GM23338 (cell line): ENCODE measurements at regions not wholly inside any gene's neighbourhood (a gene's known extent, or its start where the extent isn't known, plus 50 kb on each side); places are given as distances from the start of the nearest gene placed in this dataset.

Experiments used
- ATAC-seq: fragments of 200-7000 bp; cut with Tn5 transposase; 3 replicates; pipeline ENCODE4 v1.9.1; 2020
- DNase-seq: peaks from one replicate; pipeline ENCODE4 v3.0.0-alpha.2; 2015; ENCODE audit warnings: low spot score
- H2AFZ ChIP-seq: fragments of 200-600 bp; sonication (generic); 2 replicates; pipeline ENCODE4 v1.8.0; 2016; ENCODE audit warnings: antibody characterized with exemption, mild to moderate bottlenecking, moderate library complexity
- H3F3A ChIP-seq: fragments of 200-600 bp; sonication (generic); replicated peaks from 2 replicates; pipeline ENCODE4 v1.8.0; 2017; ENCODE audit warnings: antibody characterized with exemption, mixed run types, low read depth
- H3K27ac ChIP-seq: fragments of 200-600 bp; sonication (generic); 2 replicates; pipeline ENCODE4 v1.6.1; 2016; ENCODE audit warnings: low read depth
- H3K27me3 ChIP-seq: fragments of 200-600 bp; sonication (generic); 2 replicates; pipeline ENCODE4 v1.8.0; 2016; ENCODE audit warnings: mild to moderate bottlenecking, mixed run types, moderate library complexity; ENCODE audit not compliant: insufficient read depth
- H3K36me3 ChIP-seq: fragments of 200-600 bp; sonication (generic); 2 replicates; pipeline ENCODE4 v1.8.0; 2016; ENCODE audit warnings: mild to moderate bottlenecking; ENCODE audit not compliant: insufficient read depth
- H3K4me1 ChIP-seq: fragments of 200-600 bp; sonication (generic); 2 replicates; pipeline ENCODE4 v1.8.0; 2016; ENCODE audit warnings: mild to moderate bottlenecking, moderate library complexity; ENCODE audit not compliant: insufficient read depth
- H3K4me2 ChIP-seq: fragments of 200-600 bp; sonication (generic); 2 replicates; pipeline ENCODE4 v1.7.1; 2017; ENCODE audit warnings: mixed run types
- H3K4me3 ChIP-seq: fragments of 200-600 bp; sonication (generic); 2 replicates; pipeline ENCODE4 v1.6.1; 2016; ENCODE audit warnings: mixed run types
- H3K79me2 ChIP-seq: fragments of 200-600 bp; sonication (generic); replicated peaks from 2 replicates; pipeline ENCODE4 v1.8.0; 2017; ENCODE audit warnings: mild to moderate bottlenecking; ENCODE audit not compliant: insufficient read depth
- H3K9me2 ChIP-seq: fragments of 200-600 bp; sonication (generic); 2 replicates; pipeline ENCODE4 v1.8.0; 2017; ENCODE audit not compliant: insufficient read depth
- H4K20me1 ChIP-seq: fragments of 200-600 bp; sonication (generic); replicated peaks from 2 replicates; pipeline ENCODE4 v1.8.0; 2017; ENCODE audit warnings: mild to moderate bottlenecking; ENCODE audit not compliant: insufficient read depth
- H3K27ac Mint-ChIP-seq: 2 replicates; pipeline ENCODE4 v1.8.0; 2020; ENCODE audit warnings: inconsistent platforms, mild to moderate bottlenecking, moderate library complexity, mixed read lengths
- H3K27me3 Mint-ChIP-seq: 3 replicates; pipeline ENCODE4 v1.8.0; 2022; ENCODE audit warnings: low read depth, mild to moderate bottlenecking, moderate library complexity, mixed read lengths, inconsistent platforms; ENCODE audit not compliant: insufficient read depth, poor library complexity
- H3K36me3 Mint-ChIP-seq: 3 replicates; pipeline ENCODE4 v1.8.0; 2021; ENCODE audit warnings: low read depth, mild to moderate bottlenecking, inconsistent platforms, moderate library complexity, mixed read lengths
- H3K4me1 Mint-ChIP-seq: 3 replicates; pipeline ENCODE4 v1.8.0; 2020; ENCODE audit warnings: mild to moderate bottlenecking, inconsistent platforms, mixed read lengths
- H3K4me3 Mint-ChIP-seq: 3 replicates; pipeline ENCODE4 v1.8.0; 2021; ENCODE audit warnings: moderate library complexity, mild to moderate bottlenecking, inconsistent platforms, mixed read lengths
- H3K9me3 Mint-ChIP-seq: 3 replicates; pipeline ENCODE4 v1.8.0; 2020; ENCODE audit warnings: moderate library complexity, mild to moderate bottlenecking, inconsistent platforms, mixed read lengths
- CREB1 ChIP-seq: fragments of 250-450 bp; sonication (Bioruptor Pico); IDR thresholded peaks from 2 replicates; pipeline ENCODE4 v1.5.0; 2020; ENCODE audit warnings: low read depth, mild to moderate bottlenecking, moderate library complexity
- CTCF ChIP-seq, 2 experiments: fragments of 200-600 bp in 1 of 2; sonication (generic) in 1 of 2; conservative IDR thresholded peaks; 2 replicates each; pipeline versions ENCODE4 v1.5.1 to v1.6.1; 2016 to 2017; ENCODE audit warnings: antibody characterized with exemption in 2 of 2, low read depth in 2 of 2, mild to moderate bottlenecking in 2 of 2, moderate library complexity in 1 of 2
- ETS1 ChIP-seq: IDR thresholded peaks from 2 replicates; pipeline ENCODE4 v1.6.1; 2016; ENCODE audit warnings: antibody characterized with exemption
- EZH2 ChIP-seq: fragments of 200-600 bp; sonication (generic); IDR thresholded peaks from one replicate; pipeline ENCODE4 v1.8.0; 2017; ENCODE audit warnings: antibody characterized with exemption, mild to moderate bottlenecking, low read depth; ENCODE audit not compliant: unreplicated experiment
- EZH2phosphoT487 ChIP-seq: fragments of 200-600 bp; sonication (generic); IDR thresholded peaks from one replicate; pipeline ENCODE4 v1.8.1; 2018; ENCODE audit warnings: antibody characterized with exemption; ENCODE audit not compliant: unreplicated experiment
- JUNB ChIP-seq: IDR thresholded peaks from one replicate; pipeline ENCODE4 v1.6.1; 2016; ENCODE audit warnings: antibody characterized with exemption; ENCODE audit not compliant: unreplicated experiment
- NANOG ChIP-seq: IDR thresholded peaks from 2 replicates; pipeline ENCODE4 v1.6.1; 2016; ENCODE audit warnings: antibody characterized with exemption, borderline replicate concordance
- POLR2AphosphoS5 ChIP-seq: IDR thresholded peaks from 2 replicates; pipeline ENCODE4 v1.6.1; 2016; ENCODE audit warnings: antibody characterized with exemption, low read depth
- STAT1 ChIP-seq: IDR thresholded peaks from one replicate; pipeline ENCODE4 v1.6.1; 2016; ENCODE audit warnings: antibody characterized with exemption; ENCODE audit not compliant: unreplicated experiment
- ZNF114 ChIP-seq: fragments of 250-450 bp; sonication (Bioruptor Pico); IDR thresholded peaks from 2 replicates; pipeline ENCODE4 v1.5.0; 2020; ENCODE audit warnings: mild to moderate bottlenecking, moderate library complexity
- ZNF331 ChIP-seq: fragments of 250-450 bp; sonication (Bioruptor Pico); IDR thresholded peaks from 2 replicates; pipeline ENCODE4 v1.5.0; 2020; ENCODE audit warnings: low read depth, mild to moderate bottlenecking, moderate library complexity
- TF ChIP-seq, protein P1 (sequence below): IDR thresholded peaks from one replicate; pipeline ENCODE4 v1.6.1; 2018; ENCODE audit warnings: antibody characterized with exemption; ENCODE audit not compliant: unreplicated experiment
- TF ChIP-seq, protein P2 (sequence below): fragments of 250-450 bp; sonication (Bioruptor Pico); IDR thresholded peaks from 2 replicates; pipeline ENCODE4 v1.5.0; 2020; ENCODE audit warnings: mild to moderate bottlenecking, moderate library complexity

DNA sequence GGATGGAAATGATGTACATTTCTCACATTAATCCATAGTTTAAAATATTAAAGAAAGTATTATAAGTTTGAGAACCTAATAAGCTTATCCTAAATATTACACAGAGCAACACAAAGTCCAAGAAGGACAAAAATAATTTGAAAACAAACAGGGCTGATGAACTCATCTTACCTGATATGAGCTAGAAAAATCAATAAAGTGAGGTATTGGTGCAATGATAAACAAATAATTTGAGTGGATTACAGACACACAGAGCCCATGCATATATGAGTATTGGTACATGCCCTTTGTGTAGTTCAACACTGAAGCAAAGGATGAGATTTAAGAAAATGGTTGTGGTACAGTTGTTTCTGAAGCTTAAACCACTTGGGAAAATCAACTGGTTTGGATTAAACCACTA, 1139.0 kb downstream of the SUCLG1 start:
- Mint-ChIP-seq H3K4me3 (no peak overlapping the region), H3K36me3 (no peaks in the 10 kb centered on the region; the same call in 2 of the 3 replicates), H3K27ac (no peak overlapping the region), H3K27me3 (no peaks in the 10 kb centered on the region), H3K9me3 (no peaks in the 10 kb centered on the region; the same call in 2 of the 3 replicates), H3K4me1 (no peaks in the 10 kb centered on the region; the same call in 2 of the 3 replicates)
- Histone ChIP-seq H3K36me3 (no peaks in the 10 kb centered on the region), H3K79me2 (no peaks in the 10 kb centered on the region), H3K4me2 (no peak overlapping the region), H3K4me1 (no peaks in the 10 kb centered on the region), H4K20me1 (no peaks in the 10 kb centered on the region), H3K9me2 (no peaks in the 10 kb centered on the region), H3K4me3 (no peak overlapping the region), H3K27ac (no peak overlapping the region), H3K27me3 (no peaks in the 10 kb centered on the region), H3F3A (no peaks in the 10 kb centered on the region), H2AFZ (no peak overlapping the region)
- TF ChIP-seq POLR2AphosphoS5 (no peak), ZNF114 (CRISPR knock-in tag) (no peak), EZH2 (no peak), ZNF331 (CRISPR knock-in tag) (no peak), JUNB (no peak), STAT1 (no peak), ETS1 (no peak), CREB1 (no peak), EZH2phosphoT487 (no peak), NANOG (no peak), CTCF (conservative IDR thresholded peaks at IDR 0.05; ENCODE audit: low read depth in 2 of 2) (no peak)
- TF ChIP-seq, protein P1, sequence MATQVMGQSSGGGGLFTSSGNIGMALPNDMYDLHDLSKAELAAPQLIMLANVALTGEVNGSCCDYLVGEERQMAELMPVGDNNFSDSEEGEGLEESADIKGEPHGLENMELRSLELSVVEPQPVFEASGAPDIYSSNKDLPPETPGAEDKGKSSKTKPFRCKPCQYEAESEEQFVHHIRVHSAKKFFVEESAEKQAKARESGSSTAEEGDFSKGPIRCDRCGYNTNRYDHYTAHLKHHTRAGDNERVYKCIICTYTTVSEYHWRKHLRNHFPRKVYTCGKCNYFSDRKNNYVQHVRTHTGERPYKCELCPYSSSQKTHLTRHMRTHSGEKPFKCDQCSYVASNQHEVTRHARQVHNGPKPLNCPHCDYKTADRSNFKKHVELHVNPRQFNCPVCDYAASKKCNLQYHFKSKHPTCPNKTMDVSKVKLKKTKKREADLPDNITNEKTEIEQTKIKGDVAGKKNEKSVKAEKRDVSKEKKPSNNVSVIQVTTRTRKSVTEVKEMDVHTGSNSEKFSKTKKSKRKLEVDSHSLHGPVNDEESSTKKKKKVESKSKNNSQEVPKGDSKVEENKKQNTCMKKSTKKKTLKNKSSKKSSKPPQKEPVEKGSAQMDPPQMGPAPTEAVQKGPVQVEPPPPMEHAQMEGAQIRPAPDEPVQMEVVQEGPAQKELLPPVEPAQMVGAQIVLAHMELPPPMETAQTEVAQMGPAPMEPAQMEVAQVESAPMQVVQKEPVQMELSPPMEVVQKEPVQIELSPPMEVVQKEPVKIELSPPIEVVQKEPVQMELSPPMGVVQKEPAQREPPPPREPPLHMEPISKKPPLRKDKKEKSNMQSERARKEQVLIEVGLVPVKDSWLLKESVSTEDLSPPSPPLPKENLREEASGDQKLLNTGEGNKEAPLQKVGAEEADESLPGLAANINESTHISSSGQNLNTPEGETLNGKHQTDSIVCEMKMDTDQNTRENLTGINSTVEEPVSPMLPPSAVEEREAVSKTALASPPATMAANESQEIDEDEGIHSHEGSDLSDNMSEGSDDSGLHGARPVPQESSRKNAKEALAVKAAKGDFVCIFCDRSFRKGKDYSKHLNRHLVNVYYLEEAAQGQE: no peak
- TF ChIP-seq, protein P2, sequence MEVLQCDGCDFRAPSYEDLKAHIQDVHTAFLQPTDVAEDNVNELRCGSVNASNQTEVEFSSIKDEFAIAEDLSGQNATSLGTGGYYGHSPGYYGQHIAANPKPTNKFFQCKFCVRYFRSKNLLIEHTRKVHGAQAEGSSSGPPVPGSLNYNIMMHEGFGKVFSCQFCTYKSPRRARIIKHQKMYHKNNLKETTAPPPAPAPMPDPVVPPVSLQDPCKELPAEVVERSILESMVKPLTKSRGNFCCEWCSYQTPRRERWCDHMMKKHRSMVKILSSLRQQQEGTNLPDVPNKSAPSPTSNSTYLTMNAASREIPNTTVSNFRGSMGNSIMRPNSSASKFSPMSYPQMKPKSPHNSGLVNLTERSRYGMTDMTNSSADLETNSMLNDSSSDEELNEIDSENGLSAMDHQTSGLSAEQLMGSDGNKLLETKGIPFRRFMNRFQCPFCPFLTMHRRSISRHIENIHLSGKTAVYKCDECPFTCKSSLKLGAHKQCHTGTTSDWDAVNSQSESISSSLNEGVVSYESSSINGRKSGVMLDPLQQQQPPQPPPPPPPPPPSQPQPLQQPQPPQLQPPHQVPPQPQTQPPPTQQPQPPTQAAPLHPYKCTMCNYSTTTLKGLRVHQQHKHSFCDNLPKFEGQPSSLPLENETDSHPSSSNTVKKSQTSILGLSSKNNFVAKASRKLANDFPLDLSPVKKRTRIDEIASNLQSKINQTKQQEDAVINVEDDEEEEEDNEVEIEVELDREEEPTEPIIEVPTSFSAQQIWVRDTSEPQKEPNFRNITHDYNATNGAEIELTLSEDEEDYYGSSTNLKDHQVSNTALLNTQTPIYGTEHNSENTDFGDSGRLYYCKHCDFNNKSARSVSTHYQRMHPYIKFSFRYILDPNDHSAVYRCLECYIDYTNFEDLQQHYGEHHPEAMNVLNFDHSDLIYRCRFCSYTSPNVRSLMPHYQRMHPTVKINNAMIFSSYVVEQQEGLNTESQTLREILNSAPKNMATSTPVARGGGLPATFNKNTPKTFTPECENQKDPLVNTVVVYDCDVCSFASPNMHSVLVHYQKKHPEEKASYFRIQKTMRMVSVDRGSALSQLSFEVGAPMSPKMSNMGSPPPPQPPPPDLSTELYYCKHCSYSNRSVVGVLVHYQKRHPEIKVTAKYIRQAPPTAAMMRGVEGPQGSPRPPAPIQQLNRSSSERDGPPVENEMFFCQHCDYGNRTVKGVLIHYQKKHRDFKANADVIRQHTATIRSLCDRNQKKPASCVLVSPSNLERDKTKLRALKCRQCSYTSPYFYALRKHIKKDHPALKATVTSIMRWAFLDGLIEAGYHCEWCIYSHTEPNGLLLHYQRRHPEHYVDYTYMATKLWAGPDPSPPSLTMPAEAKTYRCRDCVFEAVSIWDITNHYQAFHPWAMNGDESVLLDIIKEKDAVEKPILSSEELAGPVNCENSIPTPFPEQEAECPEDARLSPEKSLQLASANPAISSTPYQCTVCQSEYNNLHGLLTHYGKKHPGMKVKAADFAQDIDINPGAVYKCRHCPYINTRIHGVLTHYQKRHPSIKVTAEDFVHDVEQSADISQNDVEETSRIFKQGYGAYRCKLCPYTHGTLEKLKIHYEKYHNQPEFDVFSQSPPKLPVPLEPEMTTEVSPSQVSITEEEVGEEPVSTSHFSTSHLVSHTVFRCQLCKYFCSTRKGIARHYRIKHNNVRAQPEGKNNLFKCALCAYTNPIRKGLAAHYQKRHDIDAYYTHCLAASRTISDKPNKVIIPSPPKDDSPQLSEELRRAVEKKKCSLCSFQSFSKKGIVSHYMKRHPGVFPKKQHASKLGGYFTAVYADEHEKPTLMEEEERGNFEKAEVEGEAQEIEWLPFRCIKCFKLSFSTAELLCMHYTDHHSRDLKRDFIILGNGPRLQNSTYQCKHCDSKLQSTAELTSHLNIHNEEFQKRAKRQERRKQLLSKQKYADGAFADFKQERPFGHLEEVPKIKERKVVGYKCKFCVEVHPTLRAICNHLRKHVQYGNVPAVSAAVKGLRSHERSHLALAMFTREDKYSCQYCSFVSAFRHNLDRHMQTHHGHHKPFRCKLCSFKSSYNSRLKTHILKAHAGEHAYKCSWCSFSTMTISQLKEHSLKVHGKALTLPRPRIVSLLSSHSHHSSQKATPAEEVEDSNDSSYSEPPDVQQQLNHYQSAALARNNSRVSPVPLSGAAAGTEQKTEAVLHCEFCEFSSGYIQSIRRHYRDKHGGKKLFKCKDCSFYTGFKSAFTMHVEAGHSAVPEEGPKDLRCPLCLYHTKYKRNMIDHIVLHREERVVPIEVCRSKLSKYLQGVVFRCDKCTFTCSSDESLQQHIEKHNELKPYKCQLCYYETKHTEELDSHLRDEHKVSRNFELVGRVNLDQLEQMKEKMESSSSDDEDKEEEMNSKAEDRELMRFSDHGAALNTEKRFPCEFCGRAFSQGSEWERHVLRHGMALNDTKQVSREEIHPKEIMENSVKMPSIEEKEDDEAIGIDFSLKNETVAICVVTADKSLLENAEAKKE (CRISPR knock-in tag): no peak
- ATAC-seq (no peak), DNase-seq (no peak)
